HG03135 (cell line): ENCODE measurements at regions not wholly inside any gene's neighbourhood (a gene's known extent, or its start where the extent isn't known, plus 50 kb on each side); places are given as distances from the start of the nearest gene placed in this dataset.

Experiments used
- ATAC-seq: cut with Tn5 transposase; IDR thresholded peaks from one replicate; pipeline ENCODE4 v1.9.1; 2021; ENCODE audit warnings: mild to moderate bottlenecking, moderate library complexity; ENCODE audit not compliant: unreplicated experiment

DNA sequence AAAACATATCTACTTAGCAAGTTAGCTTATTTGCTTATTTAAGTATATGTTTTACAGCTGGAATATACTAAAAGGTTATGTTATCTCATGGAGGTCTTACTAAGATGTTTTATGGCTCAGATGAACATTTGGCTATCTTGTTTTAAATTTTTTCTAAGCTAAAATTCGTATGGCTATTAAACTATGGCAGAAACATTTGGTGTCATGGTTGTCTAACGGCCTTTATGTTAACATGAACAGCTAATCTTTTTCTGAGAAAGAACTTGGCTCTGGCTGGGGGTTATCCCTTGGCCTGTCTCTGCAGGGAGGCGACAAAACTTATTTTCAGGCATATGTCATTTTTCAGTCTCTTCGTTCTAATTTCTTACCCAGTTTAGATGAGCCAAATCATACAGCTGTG is 101.5 kb upstream of the MTPN start:
- ATAC-seq: no peak

- ATAC-seq: no peak
These were observed 99.8 kb upstream of the MTPN start for GRCh38 chr7:136076954-136077353.

GRCh38 chr7:136074843-136075242 is 97.7 kb upstream of the MTPN start:
- ATAC-seq: no peak

DNA sequence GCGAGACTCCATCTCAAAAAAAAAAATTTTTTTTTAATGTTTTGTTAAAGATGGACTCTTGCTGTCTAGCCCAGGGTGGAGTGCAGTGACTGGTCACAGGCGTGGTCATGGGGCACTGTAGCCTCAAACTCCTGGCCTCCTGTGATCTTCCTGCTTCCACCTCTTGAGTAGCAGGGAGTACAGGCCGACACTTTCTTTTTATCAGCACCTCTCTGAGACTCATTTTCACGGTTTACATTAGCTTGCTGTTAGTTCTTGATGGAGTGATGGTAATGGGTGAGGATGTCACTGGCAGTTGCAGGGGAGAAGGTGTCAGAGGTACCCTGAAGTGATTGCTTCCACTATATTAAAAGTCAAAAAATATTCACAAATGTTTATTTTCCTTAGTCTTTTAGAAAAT is 95.3 kb upstream of the MTPN start:
- no peak for ATAC-seq

GRCh38 chr7:136070736-136071505 is 93.8 kb upstream of the MTPN start:
- ATAC-seq: no peak

- ATAC-seq: no peak
These were observed 92.8 kb upstream of the MTPN start for GRCh38 chr7:136069840-136070529.

GRCh38 chr7:136067277-136067676 is 90.1 kb upstream of the MTPN start:
- ATAC-seq: no peak

DNA sequence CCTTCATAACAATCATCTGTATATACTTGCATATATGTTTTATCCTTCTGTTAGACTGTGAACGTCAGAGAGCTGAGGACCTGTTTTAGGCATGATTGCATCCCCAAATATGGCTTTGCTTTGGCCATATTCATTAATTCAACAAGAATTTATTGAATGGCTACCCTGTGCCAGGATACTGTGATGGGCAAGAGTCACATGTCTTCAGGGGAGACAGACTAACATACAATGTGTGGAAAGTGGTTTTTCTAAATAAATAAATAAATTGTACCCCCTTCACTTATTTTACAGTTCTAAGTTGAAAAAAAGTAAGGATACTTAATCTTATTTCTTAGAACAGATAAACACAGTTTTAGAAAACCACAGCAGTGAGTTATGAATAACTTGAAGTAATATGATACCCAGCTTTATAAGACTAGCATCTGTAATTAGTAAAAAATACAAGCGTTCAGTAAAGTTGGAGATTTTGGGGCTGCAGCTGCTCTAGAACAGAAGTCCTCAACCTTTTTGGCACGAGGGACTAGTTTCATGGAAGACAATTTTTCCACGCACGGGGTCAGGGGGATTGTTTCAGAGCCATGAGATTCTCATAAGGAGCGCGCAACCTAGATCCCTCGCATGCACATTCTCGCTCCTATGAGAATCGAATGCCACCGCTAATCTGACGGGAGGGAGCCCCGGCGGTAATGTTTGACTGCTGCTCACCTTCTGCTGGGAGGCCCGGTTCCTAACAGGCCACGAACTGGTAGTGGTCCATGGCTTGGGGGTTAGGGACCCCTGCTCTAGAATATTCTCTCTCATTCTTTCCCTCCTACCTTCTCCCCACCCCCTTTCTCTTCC is 89.4 kb upstream of the MTPN start:
- no peak for ATAC-seq

GRCh38 chr7:136064627-136065237 is 87.6 kb upstream of the MTPN start:
- ATAC-seq: no peak

- ATAC-seq: no peak
These were observed 86.9 kb upstream of the MTPN start for GRCh38 chr7:136064081-136064480.

- ATAC-seq: no peak
These were observed 86.1 kb upstream of the MTPN start for GRCh38 chr7:136063326-136063666.

- no peak for ATAC-seq
These were observed 85.6 kb upstream of the MTPN start for GRCh38 chr7:136062625-136063325.

GRCh38 chr7:136061433-136061832 is 84.3 kb upstream of the MTPN start:
- no peak for ATAC-seq

GRCh38 chr7:136058546-136058945 is 81.4 kb upstream of the MTPN start:
- no peak for ATAC-seq

DNA sequence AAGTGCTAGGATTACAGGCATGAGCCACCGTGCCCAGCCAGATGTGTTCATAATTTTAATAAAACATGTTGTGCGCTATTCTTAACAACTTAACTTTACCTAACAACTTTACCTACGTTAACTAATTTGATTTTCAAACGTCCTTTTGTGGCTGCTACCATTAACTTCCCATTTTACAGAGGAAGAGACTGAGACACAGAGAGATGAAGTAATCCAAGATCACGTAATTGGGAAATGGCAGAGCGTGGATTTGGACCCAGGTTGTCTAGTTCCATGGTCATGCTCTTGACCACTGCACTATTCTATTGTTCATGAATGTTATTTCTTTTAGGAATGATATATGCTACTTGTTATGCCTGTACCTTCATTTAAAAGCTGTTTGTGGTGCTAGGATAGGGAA is 80.3 kb upstream of the MTPN start:
- no peak for ATAC-seq

- no peak for ATAC-seq
These were observed 79.6 kb upstream of the MTPN start for GRCh38 chr7:136056651-136057231.

GRCh38 chr7:136055266-136055665 is 78.1 kb upstream of the MTPN start:
- no peak for ATAC-seq

DNA sequence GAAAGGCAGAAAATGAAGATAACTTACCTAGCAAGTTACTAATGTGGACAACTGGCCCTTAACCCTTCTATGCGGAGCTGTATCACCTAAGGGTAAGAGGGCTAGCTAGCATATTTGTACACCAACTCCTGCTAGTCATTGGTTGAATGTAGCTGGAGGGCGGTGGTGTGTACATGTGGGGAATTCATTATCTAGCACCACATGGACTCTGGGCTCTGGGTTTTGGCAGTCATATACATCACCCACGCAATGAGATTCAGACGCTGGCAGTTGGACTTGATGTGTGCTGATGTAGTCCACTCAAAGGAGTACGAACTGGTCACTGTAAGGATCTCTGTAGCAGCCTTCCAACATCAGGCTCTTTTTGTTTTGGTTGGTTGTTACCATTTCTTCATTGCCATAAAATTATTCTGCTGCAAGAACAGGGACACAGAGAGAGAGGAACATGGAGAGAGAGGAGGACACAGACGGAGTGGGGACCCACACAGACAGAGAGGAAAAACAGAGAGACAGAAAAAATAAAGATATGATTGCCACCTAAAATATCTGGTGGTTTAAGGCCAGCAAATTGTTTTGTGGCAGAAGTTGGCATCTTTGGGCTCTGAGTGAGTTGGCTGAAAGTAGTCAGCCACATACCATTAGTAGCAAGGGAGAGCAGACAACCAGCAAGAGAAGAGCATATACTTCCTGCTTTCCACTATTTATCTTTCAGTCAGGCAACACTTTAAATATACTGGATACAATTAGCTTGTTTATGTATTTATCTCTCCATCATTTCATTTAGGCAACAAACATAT is 76.7 kb upstream of the MTPN start:
- ATAC-seq: no peak

GRCh38 chr7:136051203-136051928 is 74.2 kb upstream of the MTPN start:
- ATAC-seq: no peak
